ENCODE measurements at regions not wholly inside any gene's neighbourhood (a gene's known extent, or its start where the extent isn't known, plus 50 kb on each side); places are given as distances from the start of the nearest gene placed in this dataset.

GRCh38 chrX:6821730-6822129 lies 286.8 kb upstream of the VCX3A start:
- no peaks in the 10 kb centered on the region for H3K9me3 ChIP-seq (replicated peaks)
- no peak overlapping the region for H3K27ac ChIP-seq (replicated peaks)
- intact Hi-C loops (cut with micrococcal nuclease), result no loop called here
- H3K36me3 ChIP-seq, result no peaks in the 10 kb centered on the region
- DNase-seq, result no peak
- no peak overlapping the region for H3K4me3 ChIP-seq
- H3K4me1 ChIP-seq, result no peaks in the 10 kb centered on the region
- H3K27me3 ChIP-seq (ENCODE audit: low read depth), result no peaks in the 10 kb centered on the region
- no peak for TF ChIP-seq CTCF (IDR thresholded peaks at IDR 0.05; ENCODE audit: borderline replicate concordance)

- H3K27me3 ChIP-seq (ENCODE audit: low read depth), result no peaks in the 10 kb centered on the region
- no peaks in the 10 kb centered on the region for H3K9me3 ChIP-seq (replicated peaks)
- DNase-seq, result no peak
- intact Hi-C loops (cut with micrococcal nuclease), result no loop called here
- no peaks in the 10 kb centered on the region for H3K36me3 ChIP-seq
- no peak for TF ChIP-seq CTCF (IDR thresholded peaks at IDR 0.05; ENCODE audit: borderline replicate concordance)
- H3K4me3 ChIP-seq, result no peak overlapping the region
- no peaks in the 10 kb centered on the region for H3K4me1 ChIP-seq
- H3K27ac ChIP-seq (replicated peaks), result no peak overlapping the region
These were observed 279.0 kb upstream of the VCX3A start for GRCh38 chrX:6813836-6814370.

- Histone ChIP-seq H3K4me1 (no peaks in the 10 kb centered on the region), H3K4me3 (no peak overlapping the region), H3K27ac (replicated peaks) (no peak overlapping the region), H3K9me3 (replicated peaks) (no peaks in the 10 kb centered on the region), H3K36me3 (no peaks in the 10 kb centered on the region), H3K27me3 (ENCODE audit: low read depth) (no peaks in the 10 kb centered on the region)
- intact Hi-C loops (cut with micrococcal nuclease), result no loop called here
- no peak for DNase-seq
- TF ChIP-seq CTCF (IDR thresholded peaks at IDR 0.05; ENCODE audit: borderline replicate concordance), result no peak
These were observed 277.2 kb upstream of the VCX3A start for GRCh38 chrX:6812087-6812486.

- no peaks in the 10 kb centered on the region for H3K9me3 ChIP-seq (replicated peaks)
- H3K27me3 ChIP-seq (ENCODE audit: low read depth), result no peaks in the 10 kb centered on the region
- no peak for TF ChIP-seq CTCF (IDR thresholded peaks at IDR 0.05; ENCODE audit: borderline replicate concordance)
- no peaks in the 10 kb centered on the region for H3K36me3 ChIP-seq
- H3K27ac ChIP-seq (replicated peaks), result no peak overlapping the region
- intact Hi-C loops (cut with micrococcal nuclease), result no loop called here
- DNase-seq, result no peak
- H3K4me3 ChIP-seq, result no peak overlapping the region
- no peaks in the 10 kb centered on the region for H3K4me1 ChIP-seq
These were observed 275.9 kb upstream of the VCX3A start for GRCh38 chrX:6810776-6811175.

GRCh38 chrX:6803607-6804006 lies 268.7 kb upstream of the VCX3A start:
- TF ChIP-seq CTCF (IDR thresholded peaks at IDR 0.05; ENCODE audit: borderline replicate concordance), result no peak
- no peaks in the 10 kb centered on the region for H3K4me1 ChIP-seq
- H3K4me3 ChIP-seq, result no peak overlapping the region
- no peaks in the 10 kb centered on the region for H3K9me3 ChIP-seq (replicated peaks)
- H3K36me3 ChIP-seq, result no peaks in the 10 kb centered on the region
- DNase-seq, result no peak
- H3K27ac ChIP-seq (replicated peaks), result no peak overlapping the region
- H3K27me3 ChIP-seq (ENCODE audit: low read depth), result no peaks in the 10 kb centered on the region
- intact Hi-C loops (cut with micrococcal nuclease), result no loop called here

GRCh38 chrX:6793000-6793399 lies 258.1 kb upstream of the VCX3A start:
- intact Hi-C loops (cut with micrococcal nuclease), result no loop called here
- no peak overlapping the region for H3K4me3 ChIP-seq
- no peaks in the 10 kb centered on the region for H3K27me3 ChIP-seq (ENCODE audit: low read depth)
- no peak overlapping the region for H3K27ac ChIP-seq (replicated peaks)
- DNase-seq, result no peak
- no peaks in the 10 kb centered on the region for H3K9me3 ChIP-seq (replicated peaks)
- no peaks in the 10 kb centered on the region for H3K4me1 ChIP-seq
- no peaks in the 10 kb centered on the region for H3K36me3 ChIP-seq
- no peak for TF ChIP-seq CTCF (IDR thresholded peaks at IDR 0.05; ENCODE audit: borderline replicate concordance)
